ENCODE measurements at regions not wholly inside any gene's neighbourhood (a gene's known extent, or its start where the extent isn't known, plus 50 kb on each side); places are given as distances from the start of the nearest gene placed in this dataset.

GRCh38 chr9:90128587-90129190 lies 513.9 kb downstream of the DIRAS2 start (continued):
- TF ChIP-seq MAFK (IDR thresholded peaks at IDR 0.05; ENCODE audit: low read depth, low read length): no peak
- no peak for TF ChIP-seq RBBP5 (IDR thresholded peaks at IDR 0.05; ENCODE audit: borderline replicate concordance, low read depth, low read length)
- no peak for TF ChIP-seq TEAD4 (IDR thresholded peaks at IDR 0.05; ENCODE audit: low read depth, low read length)
- TF ChIP-seq KDM1A (IDR thresholded peaks at IDR 0.05; ENCODE audit: borderline replicate concordance, low read length): no peak
- TF ChIP-seq ZNF274 (IDR thresholded peaks at IDR 0.05; ENCODE audit: borderline replicate concordance, extremely low read depth, low read length): no peak
- no peak for TF ChIP-seq CEBPB (IDR thresholded peaks at IDR 0.05; ENCODE audit: low read depth, low read length)
- TF ChIP-seq KDM4A (IDR thresholded peaks at IDR 0.05; ENCODE audit: low read depth, low read length, severe bottlenecking): no peak

Measured in H1 (cell line).